ENCODE measurements at regions not wholly inside any gene's neighbourhood (a gene's known extent, or its start where the extent isn't known, plus 50 kb on each side); places are given as distances from the start of the nearest gene placed in this dataset.

- TF ChIP-seq POLR2A (IDR thresholded peaks at IDR 0.05; ENCODE audit: low read length) (no peak), GATA1 (IDR thresholded peaks at IDR 0.05; ENCODE audit: low read depth, low read length) (no peak)
- no peak for DNase-seq
Observed at GRCh38 chr12:74431801-74432200, 105.8 kb upstream of the ATXN7L3B start.

GRCh38 chr12:74440469-74440868 is 97.2 kb upstream of the ATXN7L3B start:
- DNase-seq = no peak

GRCh38 chr12:74441872-74442271 is 95.8 kb upstream of the ATXN7L3B start:
- no peak for DNase-seq
- TF ChIP-seq POLR2A (IDR thresholded peaks at IDR 0.05; ENCODE audit: low read length) = no peak
- no peak for TF ChIP-seq GATA1 (IDR thresholded peaks at IDR 0.05; ENCODE audit: low read depth, low read length)

More at GRCh38 chr12:74440469-74440868, 97.2 kb upstream of the ATXN7L3B start:
- TF ChIP-seq POLR2A (IDR thresholded peaks at IDR 0.05; ENCODE audit: low read length) (no peak), GATA1 (IDR thresholded peaks at IDR 0.05; ENCODE audit: low read depth, low read length) (no peak)

- no peak for DNase-seq
- no peak for TF ChIP-seq POLR2A (IDR thresholded peaks at IDR 0.05; ENCODE audit: low read length)
- no peak for TF ChIP-seq GATA1 (IDR thresholded peaks at IDR 0.05; ENCODE audit: low read depth, low read length)
Observed at GRCh38 chr12:74446466-74446865, 91.2 kb upstream of the ATXN7L3B start.

GRCh38 chr12:74449872-74450271 is 87.8 kb upstream of the ATXN7L3B start:
- TF ChIP-seq GATA1 (IDR thresholded peaks at IDR 0.05; ENCODE audit: low read depth, low read length) (no peak), POLR2A (IDR thresholded peaks at IDR 0.05; ENCODE audit: low read length) (no peak)
- no peak for DNase-seq

GRCh38 chr12:74454109-74454508 is 83.5 kb upstream of the ATXN7L3B start:
- DNase-seq = no peak
- TF ChIP-seq GATA1 (IDR thresholded peaks at IDR 0.05; ENCODE audit: low read depth, low read length) (no peak), POLR2A (IDR thresholded peaks at IDR 0.05; ENCODE audit: low read length) (no peak)

- TF ChIP-seq GATA1 (IDR thresholded peaks at IDR 0.05; ENCODE audit: low read depth, low read length) = no peak
- no peak for TF ChIP-seq POLR2A (IDR thresholded peaks at IDR 0.05; ENCODE audit: low read length)
- no peak for DNase-seq
Observed at GRCh38 chr12:74455429-74455828, 82.2 kb upstream of the ATXN7L3B start.

GRCh38 chr12:74456431-74456830 is 81.2 kb upstream of the ATXN7L3B start:
- no peak for TF ChIP-seq GATA1 (IDR thresholded peaks at IDR 0.05; ENCODE audit: low read depth, low read length)
- TF ChIP-seq POLR2A (IDR thresholded peaks at IDR 0.05; ENCODE audit: low read length) = no peak
- DNase-seq = no peak

- TF ChIP-seq GATA1 (IDR thresholded peaks at IDR 0.05; ENCODE audit: low read depth, low read length) = no peak
- TF ChIP-seq POLR2A (IDR thresholded peaks at IDR 0.05; ENCODE audit: low read length) = no peak
- no peak for DNase-seq
Observed at GRCh38 chr12:74468401-74468800, 69.2 kb upstream of the ATXN7L3B start.

GRCh38 chr12:74476234-74476633 is 61.4 kb upstream of the ATXN7L3B start:
- TF ChIP-seq POLR2A (IDR thresholded peaks at IDR 0.05; ENCODE audit: low read length) (no peak), GATA1 (IDR thresholded peaks at IDR 0.05; ENCODE audit: low read depth, low read length) (no peak)
- no peak for DNase-seq

- DNase-seq = no peak
- TF ChIP-seq POLR2A (IDR thresholded peaks at IDR 0.05; ENCODE audit: low read length) (no peak), GATA1 (IDR thresholded peaks at IDR 0.05; ENCODE audit: low read depth, low read length) (no peak)
Observed at GRCh38 chr12:74481078-74481477, 56.6 kb upstream of the ATXN7L3B start.

GRCh38 chr12:74482115-74482514 is 55.5 kb upstream of the ATXN7L3B start:
- TF ChIP-seq GATA1 (IDR thresholded peaks at IDR 0.05; ENCODE audit: low read depth, low read length) = no peak
- TF ChIP-seq POLR2A (IDR thresholded peaks at IDR 0.05; ENCODE audit: low read length) = no peak
- no peak for DNase-seq

GRCh38 chr12:74483057-74483456 is 54.6 kb upstream of the ATXN7L3B start:
- TF ChIP-seq POLR2A (IDR thresholded peaks at IDR 0.05; ENCODE audit: low read length) = no peak
- TF ChIP-seq GATA1 (IDR thresholded peaks at IDR 0.05; ENCODE audit: low read depth, low read length) = no peak
- no peak for DNase-seq

All from erythroblast (primary cell).